ENCODE measurements at regions not wholly inside any gene's neighbourhood (a gene's known extent, or its start where the extent isn't known, plus 50 kb on each side); places are given as distances from the start of the nearest gene placed in this dataset.

GRCh38 chr2:16335604-16335930 is 330.1 kb downstream of the CYRIA start:
- DNase-seq (ENCODE audit: low read depth in 2 of 3, low spot score in 1 of 3): no peak

- DNase-seq (ENCODE audit: low read depth in 2 of 3, low spot score in 1 of 3): no peak
These were observed 330.6 kb downstream of the CYRIA start for GRCh38 chr2:16334886-16335603.

- no peak for DNase-seq (ENCODE audit: low read depth in 2 of 3, low spot score in 1 of 3)
These were observed 331.3 kb downstream of the CYRIA start for GRCh38 chr2:16334366-16334765.

- DNase-seq (ENCODE audit: low read depth in 2 of 3, low spot score in 1 of 3): no peak
These were observed 332.0 kb downstream of the CYRIA start for GRCh38 chr2:16333681-16334080.

- DNase-seq (ENCODE audit: low read depth in 2 of 3, low spot score in 1 of 3): no peak
These were observed 332.7 kb downstream of the CYRIA start for GRCh38 chr2:16332681-16333557.

GRCh38 chr2:16331772-16332171 is 333.9 kb downstream of the CYRIA start:
- DNase-seq (ENCODE audit: low read depth in 2 of 3, low spot score in 1 of 3): no peak

- DNase-seq (ENCODE audit: low read depth in 2 of 3, low spot score in 1 of 3): no peak
These were observed 334.7 kb downstream of the CYRIA start for GRCh38 chr2:16330982-16331381.

GRCh38 chr2:16330571-16330970 is 335.1 kb downstream of the CYRIA start:
- no peak for DNase-seq (ENCODE audit: low read depth in 2 of 3, low spot score in 1 of 3)

- no peak for DNase-seq (ENCODE audit: low read depth in 2 of 3, low spot score in 1 of 3)
These were observed 335.6 kb downstream of the CYRIA start for GRCh38 chr2:16330012-16330411.

GRCh38 chr2:16329421-16329820 is 336.2 kb downstream of the CYRIA start:
- DNase-seq (ENCODE audit: low read depth in 2 of 3, low spot score in 1 of 3): no peak

- DNase-seq (ENCODE audit: low read depth in 2 of 3, low spot score in 1 of 3): no peak
These were observed 337.0 kb downstream of the CYRIA start for GRCh38 chr2:16328521-16329190.

GRCh38 chr2:16327326-16327725 is 338.3 kb downstream of the CYRIA start:
- no peak for DNase-seq (ENCODE audit: low read depth in 2 of 3, low spot score in 1 of 3)

GRCh38 chr2:16326711-16327300 is 338.8 kb downstream of the CYRIA start:
- DNase-seq (ENCODE audit: low read depth in 2 of 3, low spot score in 1 of 3): no peak

GRCh38 chr2:16325976-16326510 is 339.6 kb downstream of the CYRIA start:
- no peak for DNase-seq (ENCODE audit: low read depth in 2 of 3, low spot score in 1 of 3)

GRCh38 chr2:16325016-16325975 is 340.3 kb downstream of the CYRIA start:
- no peak for DNase-seq (ENCODE audit: low read depth in 2 of 3, low spot score in 1 of 3)

GRCh38 chr2:16324544-16324937 is 341.1 kb downstream of the CYRIA start:
- DNase-seq (ENCODE audit: low read depth in 2 of 3, low spot score in 1 of 3): no peak

GRCh38 chr2:16323551-16324543 is 341.8 kb downstream of the CYRIA start:
- no peak for DNase-seq (ENCODE audit: low read depth in 2 of 3, low spot score in 1 of 3)

- DNase-seq (ENCODE audit: low read depth in 2 of 3, low spot score in 1 of 3): no peak
These were observed 342.5 kb downstream of the CYRIA start for GRCh38 chr2:16323126-16323520.
